HG03064 (cell line): ENCODE measurements at regions not wholly inside any gene's neighbourhood (a gene's known extent, or its start where the extent isn't known, plus 50 kb on each side); places are given as distances from the start of the nearest gene placed in this dataset.
"Not testable (repeated sequence)": the region's sequence is repeated elsewhere in the genome, so short reads cannot be mapped to it uniquely, and the experiment has no call there.

Source experiments
- ATAC-seq: cut with Tn5 transposase; IDR thresholded peaks from one replicate; pipeline ENCODE4 v1.9.1; 2021; ENCODE audit warnings: low read depth; ENCODE audit not compliant: unreplicated experiment

DNA sequence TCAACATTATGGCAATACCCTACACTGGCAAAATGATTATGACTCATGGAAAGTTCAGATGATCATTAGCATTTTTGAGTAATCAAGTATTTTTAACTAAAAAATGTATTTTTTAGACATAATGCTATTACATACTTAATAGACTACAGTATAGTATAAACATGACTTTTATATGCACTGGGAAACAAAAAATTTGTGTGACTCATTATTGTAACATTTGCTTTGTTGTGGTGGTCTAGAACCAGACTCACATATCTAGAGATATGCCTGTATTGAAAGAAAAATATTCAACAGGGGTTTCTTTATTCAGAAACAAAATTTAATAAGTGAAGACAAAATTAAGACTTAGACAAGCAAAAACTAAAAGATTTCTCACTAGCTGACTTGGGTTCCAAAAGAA, 385.3 kb upstream of the RIOK2 start:
- ATAC-seq: no peak

DNA sequence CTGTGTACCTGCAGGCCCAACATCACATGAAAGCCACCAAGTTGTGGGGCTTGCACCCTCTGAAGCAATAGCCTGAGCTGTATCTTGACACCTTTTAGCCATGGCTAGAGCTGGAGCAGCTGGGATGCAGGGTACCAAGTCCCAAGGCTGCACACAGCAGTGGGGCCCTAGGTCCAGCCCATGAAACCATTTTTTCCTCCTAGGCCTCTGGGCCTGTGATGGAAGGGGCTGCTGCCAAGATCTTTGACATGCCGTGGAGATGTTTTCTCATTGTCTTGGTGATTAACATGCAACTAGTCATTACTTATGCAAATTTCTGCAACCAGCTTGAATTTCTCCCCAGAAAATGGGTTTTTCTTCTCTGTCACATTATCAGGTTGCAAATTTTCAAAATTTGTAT, 387.2 kb upstream of the RIOK2 start:
- no peak for ATAC-seq

DNA sequence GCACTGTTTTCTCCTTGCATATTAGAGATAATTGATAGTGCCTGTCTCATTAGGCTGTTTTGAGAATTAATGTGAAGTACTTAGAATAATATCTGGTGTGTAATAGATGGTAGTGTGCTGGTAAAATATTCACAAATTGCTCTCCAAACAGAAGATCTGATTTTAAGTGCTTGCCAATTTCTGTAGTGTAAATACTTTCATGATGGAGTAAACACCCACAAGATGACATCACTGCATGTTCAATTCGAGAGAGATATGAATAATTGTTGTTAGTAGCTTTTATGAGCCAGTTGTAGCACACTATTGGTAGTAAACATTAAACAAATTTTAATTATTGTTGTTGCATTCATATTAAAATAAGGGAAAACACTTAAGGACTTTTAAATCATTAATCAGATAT, 392.3 kb upstream of the RIOK2 start:
- ATAC-seq: no peak

DNA sequence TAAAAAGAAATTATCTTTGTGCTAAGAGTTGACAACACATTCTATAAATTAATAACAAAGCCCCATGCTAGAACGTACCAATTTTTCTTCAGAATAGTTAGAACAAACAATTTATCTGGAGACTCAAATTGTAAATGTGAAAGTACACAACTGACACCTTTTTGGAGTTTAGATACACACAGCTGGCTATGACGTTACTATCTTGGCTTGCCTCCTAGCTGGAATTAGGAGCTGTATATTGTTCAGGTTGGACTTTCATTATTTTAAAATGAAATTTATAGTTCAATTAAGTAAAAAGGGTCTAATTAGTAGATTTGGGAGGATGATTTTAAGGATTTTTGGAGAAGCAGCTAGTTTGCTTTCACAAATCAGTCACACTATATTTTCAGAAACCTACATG, 393.9 kb upstream of the RIOK2 start:
- no peak for ATAC-seq

DNA sequence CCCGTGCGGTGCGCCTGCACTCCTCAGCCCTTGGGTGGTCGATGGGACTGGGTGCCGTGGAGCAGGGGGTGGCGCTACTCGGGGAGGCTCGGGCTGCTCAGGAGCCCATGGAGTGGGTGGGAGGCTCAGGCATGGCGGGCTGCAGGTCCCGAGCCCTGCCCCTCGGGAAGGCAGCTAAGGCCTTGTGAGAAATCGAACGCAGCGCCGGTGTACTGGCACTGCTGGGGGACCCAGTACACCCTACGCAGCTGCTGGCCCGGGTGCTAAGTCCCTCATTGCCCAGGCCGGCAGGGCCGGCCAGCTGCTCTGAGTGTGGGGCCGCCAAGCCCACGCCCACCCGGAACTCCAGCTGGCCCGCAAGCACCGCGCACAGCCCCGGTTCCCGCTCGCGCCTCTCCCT, 396.9 kb upstream of the RIOK2 start:
- not testable (repeated sequence) for ATAC-seq

DNA sequence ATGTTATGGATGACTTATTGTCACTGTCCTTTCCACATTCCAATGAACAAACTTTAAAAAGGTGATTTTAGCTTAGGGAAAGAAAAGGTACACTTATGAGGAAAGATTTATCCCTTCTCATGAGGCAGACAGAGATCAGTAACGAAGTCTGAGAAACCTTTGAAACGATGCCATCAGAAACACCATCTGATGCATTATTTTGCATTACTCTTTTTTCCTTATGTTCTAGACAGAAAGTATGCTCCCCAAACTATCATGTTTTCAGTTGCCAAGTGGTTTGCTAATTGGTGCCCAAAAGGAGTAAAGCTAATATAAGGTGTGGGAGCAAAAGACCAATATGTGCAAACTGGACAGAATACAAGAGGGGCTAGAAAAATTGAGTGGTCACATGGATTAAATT, 397.7 kb upstream of the RIOK2 start:
- ATAC-seq: no peak

DNA sequence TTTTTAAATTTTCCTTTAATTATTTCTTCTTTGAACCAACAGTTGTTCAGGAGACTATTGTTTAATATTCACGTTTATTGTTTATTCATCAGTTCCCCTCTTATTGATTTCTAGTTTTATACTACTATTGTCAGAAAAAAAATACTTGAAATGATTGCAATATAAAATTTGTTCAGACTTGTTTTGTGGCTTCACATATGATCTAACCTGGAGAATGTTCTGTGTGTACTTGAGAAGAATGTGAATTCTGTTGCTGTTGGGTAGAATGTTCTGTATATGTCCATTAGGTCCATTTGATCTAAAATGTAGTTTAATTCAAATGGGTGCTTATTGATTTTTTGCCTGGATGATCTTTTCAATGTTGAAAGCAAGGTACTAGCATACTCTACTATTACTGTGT, 408.7 kb upstream of the RIOK2 start:
- no peak for ATAC-seq

DNA sequence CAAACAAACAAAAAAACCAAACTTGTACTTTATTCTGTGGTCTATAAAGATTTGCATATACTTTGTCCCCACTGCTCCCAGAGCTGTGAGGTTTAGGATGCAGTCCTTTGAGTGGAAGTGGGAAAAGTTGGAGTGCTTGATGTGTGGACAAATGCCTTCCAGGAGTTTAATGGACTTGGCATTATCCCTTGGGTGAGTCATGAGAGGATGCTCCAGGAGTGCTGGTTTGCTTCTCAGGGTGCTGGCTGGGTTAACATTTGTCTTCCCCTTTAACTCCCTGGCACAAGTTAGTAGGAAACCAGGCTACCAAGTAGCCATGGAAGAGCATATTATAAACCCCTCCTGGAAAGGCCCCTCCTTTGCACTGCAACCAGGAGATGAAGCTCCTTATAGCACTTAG, 417.4 kb upstream of the RIOK2 start:
- no peak for ATAC-seq

DNA sequence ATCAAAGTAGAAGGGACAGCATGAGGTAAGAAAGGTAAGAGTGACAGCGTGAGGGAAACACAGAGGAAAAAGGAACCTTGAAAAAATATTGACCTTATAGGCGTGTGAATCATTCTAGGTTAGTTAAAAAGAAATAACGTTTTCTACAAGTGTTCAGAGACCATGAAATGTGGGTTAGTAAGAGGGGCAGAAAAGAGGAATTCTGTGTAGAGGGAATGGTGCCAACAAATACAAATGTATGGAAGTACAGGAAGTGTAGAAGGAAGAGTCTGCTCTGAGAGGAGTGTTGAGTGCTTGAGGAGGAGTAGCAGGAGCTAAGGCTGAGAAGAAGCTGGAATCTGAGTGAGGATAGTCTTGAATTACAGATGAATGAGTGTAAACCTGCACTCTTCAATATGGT, 418.6 kb upstream of the RIOK2 start:
- ATAC-seq: no peak

DNA sequence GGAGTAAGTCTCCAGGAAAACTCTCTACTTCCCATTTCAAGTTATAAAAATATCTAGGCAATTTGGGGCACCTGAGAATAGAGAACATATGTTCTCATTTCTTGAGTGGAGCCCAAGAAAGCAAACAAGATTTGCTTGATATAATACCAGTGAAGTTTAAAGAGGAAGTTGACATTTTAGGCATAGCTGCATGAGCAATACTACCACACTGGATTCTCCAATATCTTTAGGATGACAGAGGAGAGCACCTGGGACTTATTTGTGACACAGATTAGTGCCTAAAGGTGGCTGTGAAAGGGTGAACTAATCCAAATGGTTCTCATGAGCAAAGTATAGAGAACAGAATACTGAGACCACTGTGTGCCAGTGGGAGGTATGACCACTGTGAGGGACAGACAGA, 423.5 kb upstream of the RIOK2 start:
- no peak for ATAC-seq

DNA sequence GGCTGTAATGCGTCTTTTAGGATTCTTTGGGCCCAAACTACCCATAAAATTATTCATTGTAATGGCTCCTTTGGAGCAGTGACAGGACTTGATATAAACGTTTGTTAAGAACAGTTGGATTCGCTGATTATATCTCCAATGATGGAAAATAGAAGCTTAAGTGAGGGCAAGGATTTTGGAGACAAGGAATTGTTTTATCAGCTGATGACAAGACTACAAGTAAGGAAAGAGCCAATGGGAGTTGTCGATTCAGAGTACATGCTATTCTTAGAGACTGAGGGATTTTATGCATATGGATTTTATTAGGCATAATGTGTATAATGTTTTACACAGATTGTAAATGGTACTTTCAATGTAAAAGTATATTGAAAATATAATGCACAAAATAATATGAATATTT, 425.5 kb upstream of the RIOK2 start:
- no peak for ATAC-seq

DNA sequence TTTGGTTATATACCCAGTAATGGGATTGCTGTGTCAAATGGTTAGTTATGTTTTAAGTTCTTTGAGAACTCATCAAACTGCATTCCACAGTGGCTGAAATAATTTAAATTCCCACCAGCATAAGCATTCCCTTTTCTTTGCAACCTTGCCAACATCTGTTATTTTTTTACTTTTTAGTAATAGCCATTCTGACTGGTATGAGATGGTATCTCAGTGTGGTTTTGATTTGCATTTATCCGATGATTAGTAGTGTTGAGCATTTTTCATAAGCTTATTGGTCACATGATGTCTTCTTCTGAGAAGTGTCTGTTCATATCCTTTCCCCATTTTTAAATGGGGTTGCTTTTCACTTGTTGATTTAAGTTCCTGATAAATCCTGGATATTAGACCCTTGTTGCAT, 435.7 kb upstream of the RIOK2 start:
- ATAC-seq: no peak

DNA sequence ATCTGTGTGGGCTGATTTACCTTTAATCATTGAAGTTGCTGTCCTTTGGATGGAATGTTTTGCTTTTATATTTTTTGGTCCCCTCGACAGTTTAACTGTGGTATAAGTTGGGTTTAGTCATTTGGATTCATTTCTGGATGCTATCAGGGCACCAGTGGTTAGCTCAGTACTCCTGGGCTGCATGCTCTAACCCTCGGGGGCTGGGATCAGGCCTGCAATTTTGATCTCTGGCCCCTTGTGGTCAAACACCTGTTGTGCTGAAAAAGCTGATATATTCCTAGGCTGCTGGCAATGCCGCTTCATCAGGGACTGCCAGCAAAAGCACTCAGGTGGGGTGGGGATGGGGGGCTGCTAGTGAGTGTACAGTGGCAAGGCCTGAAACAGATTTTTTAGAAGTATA, 440.4 kb upstream of the RIOK2 start:
- ATAC-seq: no peak

DNA sequence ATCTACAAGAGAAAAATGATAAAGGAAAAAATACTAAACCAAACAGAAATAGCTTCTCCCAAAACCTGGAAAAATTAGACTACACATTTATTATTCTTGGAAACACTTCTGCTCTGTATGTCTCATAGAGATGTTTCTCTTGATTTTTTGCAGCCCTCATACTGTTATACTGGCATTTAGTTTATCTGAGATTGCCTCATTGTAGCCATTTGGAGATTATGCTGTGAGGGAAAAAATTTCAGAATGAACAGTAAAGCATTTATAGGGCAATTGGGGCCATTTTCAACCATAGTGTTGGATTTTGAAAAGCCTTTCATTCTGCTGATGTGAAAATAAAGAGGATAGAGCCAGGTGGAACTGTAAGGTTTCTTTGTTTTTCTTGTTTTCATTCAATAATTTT, 441.8 kb upstream of the RIOK2 start:
- ATAC-seq: no peak

DNA sequence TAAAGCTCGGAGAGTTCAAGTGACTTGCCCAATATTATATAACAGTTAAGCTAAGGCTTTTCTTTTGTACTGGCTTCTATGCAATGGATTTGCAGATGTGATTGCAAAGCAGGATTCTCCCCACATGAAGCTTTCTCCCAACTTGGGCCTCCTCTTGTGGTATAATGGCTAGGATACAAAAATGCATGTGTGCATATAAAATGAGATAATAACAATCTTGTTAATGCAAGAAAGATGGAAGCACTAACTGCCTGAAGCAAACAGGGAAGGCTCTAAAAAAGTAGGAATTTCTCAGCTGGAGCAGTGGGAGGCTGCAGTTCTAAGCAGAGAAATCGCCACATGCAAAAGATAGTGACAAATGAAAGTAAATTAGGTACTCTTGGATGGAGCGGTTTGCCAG, 444.2 kb upstream of the RIOK2 start:
- no peak for ATAC-seq

DNA sequence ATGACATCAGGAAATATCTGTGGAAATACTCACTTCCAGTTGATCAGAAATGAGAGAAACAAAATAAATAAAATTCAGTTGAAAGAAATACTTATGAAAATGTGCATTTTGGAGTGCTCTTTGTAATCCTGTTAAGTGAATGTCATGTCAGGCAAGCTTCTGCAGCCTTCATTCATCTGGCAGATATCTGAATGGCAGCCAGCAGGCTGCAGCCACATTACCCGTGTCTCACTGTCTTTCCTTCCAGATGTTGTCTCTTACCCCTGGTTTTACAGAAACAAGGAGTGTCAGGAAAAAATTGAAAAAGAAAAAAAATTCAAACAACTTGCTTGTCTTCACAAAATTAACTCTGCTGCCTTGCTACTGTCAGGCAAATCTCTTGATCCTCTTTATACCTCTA, 445.0 kb upstream of the RIOK2 start:
- ATAC-seq: no peak

DNA sequence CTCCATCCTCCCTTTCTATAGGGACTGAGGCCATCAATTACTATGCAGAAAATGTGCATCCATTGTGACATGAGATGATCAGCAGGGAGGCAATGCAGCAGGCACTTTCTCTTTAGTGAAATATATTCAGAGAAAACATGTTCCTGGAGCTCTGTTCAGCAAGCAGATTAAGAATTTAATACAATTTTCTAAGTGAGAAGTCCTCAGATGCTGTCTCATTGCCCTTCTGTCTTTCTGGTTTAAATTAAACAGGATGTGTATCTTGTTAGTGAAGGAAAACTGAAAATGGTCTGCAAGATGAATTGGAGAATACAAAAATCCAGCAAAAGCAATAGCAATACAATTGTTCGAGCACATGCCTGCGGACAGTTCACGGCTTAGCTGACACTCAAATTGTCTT, 445.8 kb upstream of the RIOK2 start:
- no peak for ATAC-seq

DNA sequence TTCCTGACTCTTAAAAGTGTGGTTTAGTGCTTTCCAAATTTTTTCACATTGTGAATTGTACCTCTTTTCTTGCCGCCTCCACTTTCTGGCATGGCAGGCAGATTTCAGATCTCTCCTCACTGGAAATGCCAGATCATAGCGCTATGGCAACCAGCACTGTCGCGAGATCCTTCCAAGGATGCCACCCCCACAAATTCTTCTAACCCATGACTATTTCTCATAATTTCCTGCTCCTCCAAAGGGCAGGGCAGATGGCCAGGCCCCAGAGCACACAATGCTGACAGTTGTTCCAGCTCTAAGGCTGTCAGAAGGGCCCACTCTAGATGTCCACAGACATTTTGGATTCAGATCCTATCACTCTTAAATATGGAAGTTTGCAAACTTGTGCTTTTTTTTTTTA, 446.2 kb upstream of the RIOK2 start:
- ATAC-seq: no peak

DNA sequence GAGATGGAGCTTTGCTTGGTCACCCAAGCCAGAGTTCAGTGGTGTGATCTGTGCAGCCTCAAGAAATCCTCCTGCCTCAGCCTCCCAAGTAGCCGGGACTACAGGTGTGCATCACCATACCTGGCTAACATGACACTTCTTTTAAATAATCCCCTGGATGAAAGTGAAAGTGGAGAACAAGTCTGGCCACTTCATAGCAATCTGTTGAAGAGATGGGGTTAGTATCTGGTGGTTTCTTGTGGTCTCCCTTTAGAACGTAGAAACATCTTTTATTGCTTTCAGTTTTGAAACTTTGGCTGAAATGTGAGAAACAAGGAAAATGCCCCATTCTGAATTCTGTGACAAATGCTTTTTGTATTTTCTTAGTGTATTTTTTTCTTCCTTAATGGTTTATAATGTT, 452.5 kb upstream of the RIOK2 start:
- no peak for ATAC-seq

DNA sequence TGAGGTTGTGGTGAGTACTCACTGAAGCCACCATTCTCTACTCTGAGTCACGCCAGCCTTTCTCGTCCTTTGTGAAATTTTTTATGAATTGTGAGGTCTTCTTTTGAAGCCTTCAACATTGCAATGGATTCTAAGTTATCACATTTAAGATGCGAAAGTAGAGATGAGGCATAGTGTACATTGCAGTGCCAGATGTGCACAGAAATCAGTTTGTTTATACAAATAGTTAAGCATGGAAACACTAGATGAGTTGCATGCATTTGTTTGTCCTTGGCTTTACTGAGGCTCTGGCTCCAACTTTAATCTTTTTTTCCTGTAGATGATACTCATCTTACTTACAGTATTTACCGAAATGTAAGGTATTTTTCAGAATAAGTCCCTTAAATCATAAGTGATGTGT, 453.7 kb upstream of the RIOK2 start:
- ATAC-seq: no peak

DNA sequence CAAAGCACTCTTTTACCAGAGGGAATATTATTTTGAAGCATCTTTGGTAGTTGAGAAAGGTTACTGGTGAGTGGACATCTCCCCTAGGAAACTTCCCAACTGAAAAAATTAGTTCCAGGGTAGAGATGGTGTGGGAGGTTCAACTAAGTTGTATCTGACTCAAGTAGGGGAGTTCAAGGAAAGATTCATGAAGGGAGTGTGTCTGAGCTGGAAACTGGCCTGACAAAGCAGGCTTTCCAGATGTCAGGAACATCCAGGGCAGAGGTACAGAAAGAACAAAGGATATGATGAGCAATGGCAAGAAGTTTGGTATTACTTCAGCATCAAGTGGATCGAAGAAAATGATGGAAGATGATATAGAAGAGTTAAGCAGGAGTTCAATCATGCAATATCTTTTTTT, 458.0 kb upstream of the RIOK2 start:
- no peak for ATAC-seq

DNA sequence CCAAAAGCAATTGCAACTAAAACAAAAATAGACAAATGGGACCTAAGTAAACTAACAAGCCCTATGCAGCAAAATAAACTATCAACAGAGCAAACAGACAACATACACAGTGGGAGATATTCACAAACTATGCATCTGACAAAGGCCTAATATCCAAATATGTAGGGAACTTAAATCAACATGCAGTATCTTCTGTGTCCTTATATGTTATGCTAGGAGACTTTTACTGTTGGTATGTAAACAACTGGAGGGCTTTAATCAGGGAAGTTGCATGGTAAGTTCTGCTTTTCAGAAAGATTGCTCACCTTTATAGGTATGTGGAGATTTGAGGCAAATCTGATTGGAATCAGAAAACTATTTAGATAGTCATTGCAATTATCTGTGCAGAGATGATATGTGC, 461.2 kb upstream of the RIOK2 start:
- no peak for ATAC-seq

DNA sequence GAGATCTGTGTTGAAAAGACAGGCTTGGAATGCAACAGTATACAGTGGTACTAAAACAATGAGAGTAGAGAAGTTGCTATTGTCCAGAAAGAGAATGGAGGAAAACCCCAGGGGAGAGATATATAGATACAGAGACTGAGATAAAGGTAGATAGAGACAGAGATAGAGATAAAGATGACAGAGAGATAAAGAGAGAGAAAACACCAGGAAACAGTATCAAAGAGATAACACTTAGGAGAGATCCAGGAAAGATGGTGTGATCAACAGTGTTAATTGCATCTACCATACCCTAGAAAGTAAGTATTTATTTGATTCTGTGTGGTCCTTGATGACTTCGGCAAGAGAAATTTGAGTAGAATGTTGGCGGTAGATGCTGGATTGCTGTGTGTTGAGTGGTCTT, 461.8 kb upstream of the RIOK2 start:
- ATAC-seq: no peak

DNA sequence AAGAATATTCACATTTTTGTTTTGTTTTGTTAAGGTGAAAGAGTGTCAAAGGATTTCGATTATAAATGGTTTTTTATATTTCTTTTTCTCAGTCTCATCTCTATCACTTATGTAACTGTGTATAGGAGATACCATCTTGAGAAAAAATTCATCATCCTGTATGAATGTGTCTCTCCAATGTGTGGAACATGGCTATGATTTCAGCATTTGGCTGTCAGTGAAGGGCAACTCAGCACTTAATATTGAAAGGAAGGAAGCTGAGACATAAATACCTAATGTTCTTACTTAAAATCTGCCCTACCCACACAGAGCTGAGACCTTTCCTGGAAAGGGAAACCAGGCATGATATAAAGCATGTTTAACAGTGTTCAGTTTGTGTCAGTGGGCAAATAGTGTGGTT, 474.2 kb upstream of the RIOK2 start:
- ATAC-seq: no peak
